HEK293T (cell line): ENCODE measurements at regions not wholly inside any gene's neighbourhood (a gene's known extent, or its start where the extent isn't known, plus 50 kb on each side); places are given as distances from the start of the nearest gene placed in this dataset.

Experiments used
- BHLHE40 ChIP-seq: fragments of 450-650 bp; IDR thresholded peaks from 2 replicates; pipeline ENCODE4 v1.6.1; 2016; ENCODE audit warnings: mild to moderate bottlenecking, moderate library complexity, borderline replicate concordance
- CTBP1 ChIP-seq: fragments of 450-650 bp; IDR thresholded peaks from 2 replicates; pipeline ENCODE4 v1.6.1; 2016; ENCODE audit warnings: borderline replicate concordance
- FOXA1 ChIP-seq: fragments of 450-650 bp; IDR thresholded peaks from 2 replicates; pipeline ENCODE4 v1.6.1; 2016; ENCODE audit warnings: mild to moderate bottlenecking
- FOXK2 ChIP-seq: fragments of 450-650 bp; IDR thresholded peaks from 2 replicates; pipeline ENCODE4 v1.6.1; 2016; ENCODE audit warnings: mild to moderate bottlenecking
- FOXM1 ChIP-seq: fragments of 450-650 bp; IDR thresholded peaks from 2 replicates; pipeline ENCODE4 v1.6.1; 2017; ENCODE audit warnings: mild to moderate bottlenecking, borderline replicate concordance
- L3MBTL2 ChIP-seq: fragments of 450-650 bp; conservative IDR thresholded peaks from 2 replicates; pipeline ENCODE4 v1.6.1; 2016; ENCODE audit warnings: mild to moderate bottlenecking
- SP1 ChIP-seq: fragments of 450-650 bp; IDR thresholded peaks from 2 replicates; pipeline ENCODE4 v1.6.1; 2017
- SUZ12 ChIP-seq: fragments of 450-650 bp; IDR thresholded peaks from 2 replicates; pipeline ENCODE4 v1.6.1; 2016; ENCODE audit warnings: mild to moderate bottlenecking
- TARDBP ChIP-seq: fragments of 450-650 bp; IDR thresholded peaks from 2 replicates; pipeline ENCODE4 v1.6.1; 2016

- TF ChIP-seq BHLHE40: no peak
- no peak for TF ChIP-seq TARDBP
- TF ChIP-seq FOXM1: no peak
- TF ChIP-seq CTBP1: no peak
- TF ChIP-seq SUZ12: no peak
- TF ChIP-seq L3MBTL2: no peak
- no peak for TF ChIP-seq SP1
- TF ChIP-seq FOXK2: no peak
- TF ChIP-seq FOXA1: no peak
Measured at GRCh38 chr7:25319707-25320106, 91.4 kb upstream of the NPVF start.
